ENCODE measurements at regions not wholly inside any gene's neighbourhood (a gene's known extent, or its start where the extent isn't known, plus 50 kb on each side); places are given as distances from the start of the nearest gene placed in this dataset.
"Not testable (repeated sequence)": the region's sequence is repeated elsewhere in the genome, so short reads cannot be mapped to it uniquely, and the experiment has no call there.

- DNase-seq = no peak
Measured at GRCh38 chr6:72534236-72534635, 87.6 kb upstream of the KCNQ5 start.

- no peak for DNase-seq
Measured at GRCh38 chr6:72535124-72535523, 86.7 kb upstream of the KCNQ5 start.

- DNase-seq = no peak
Measured at GRCh38 chr6:72547020-72547419, 74.8 kb upstream of the KCNQ5 start.

GRCh38 chr6:72551470-72551869 is 70.4 kb upstream of the KCNQ5 start:
- no peak for DNase-seq

GRCh38 chr6:72552938-72553337 is 68.9 kb upstream of the KCNQ5 start:
- DNase-seq = no peak

GRCh38 chr6:72553531-72554511 is 68.0 kb upstream of the KCNQ5 start:
- no peak for DNase-seq

GRCh38 chr6:72554761-72555221 is 67.1 kb upstream of the KCNQ5 start:
- no peak for DNase-seq

- DNase-seq = no peak
Measured at GRCh38 chr6:72559067-72559466, 62.8 kb upstream of the KCNQ5 start.

- no peak for DNase-seq
Measured at GRCh38 chr6:72559555-72559954, 62.3 kb upstream of the KCNQ5 start.

GRCh38 chr6:72560721-72561593 is 60.9 kb upstream of the KCNQ5 start:
- no peak for DNase-seq

- DNase-seq = no peak
Measured at GRCh38 chr6:72561629-72562028, 60.2 kb upstream of the KCNQ5 start.

- no peak for DNase-seq
Measured at GRCh38 chr6:72564231-72564630, 57.6 kb upstream of the KCNQ5 start.

GRCh38 chr6:72571993-72572392 is 49.9 kb upstream of the KCNQ5 start:
- not testable (repeated sequence) for DNase-seq

Data from activated CD8-positive, alpha-beta memory T cell treated with anti-CD3 and anti-CD28 coated beads, Interleukin-2, amount 50 U/mL, for 4 hours (primary cell).